A549 (cell line): ENCODE measurements at regions not wholly inside any gene's neighbourhood (a gene's known extent, or its start where the extent isn't known, plus 50 kb on each side); places are given as distances from the start of the nearest gene placed in this dataset.

Experiments used
- CEBPB ChIP-seq, 2 experiments: fragments of >200 bp in 1 of 2; sonication (Bioruptor Twin) in 1 of 2; formaldehyde crosslinking in 1 of 2; IDR thresholded peaks; 2 replicates each; pipeline ENCODE4 v1.6.1; 2012 to 2016
- CHD2 ChIP-seq: fragments of 150-350 bp; IDR thresholded peaks from 2 replicates; pipeline ENCODE4 v1.6.1; 2014; ENCODE audit warnings: low read length; ENCODE audit not compliant: partially characterized antibody
- EP300 ChIP-seq, 2 experiments: fragments of >200 bp; sonication (Bioruptor Twin); formaldehyde crosslinking; IDR thresholded peaks; 2 replicates in 1 of 2; 3 replicates in 1 of 2; pipeline ENCODE4 v1.6.1; 2016 to 2017
- ESRRA ChIP-seq: fragments of 150-350 bp; IDR thresholded peaks from 2 replicates; pipeline ENCODE4 v1.6.1; 2014; ENCODE audit warnings: mild to moderate bottlenecking, low read length, borderline replicate concordance
- GATA3 ChIP-seq: IDR thresholded peaks from 2 replicates; pipeline ENCODE4 v1.6.1; 2012; ENCODE audit warnings: borderline replicate concordance
- HDAC2 ChIP-seq: fragments of 200-600 bp; sonication (generic); IDR thresholded peaks from 2 replicates; pipeline ENCODE4 v1.6.1; 2016
- MYC ChIP-seq: IDR thresholded peaks from 2 replicates; pipeline ENCODE4 v1.6.1; 2012; ENCODE audit warnings: mild to moderate bottlenecking, inconsistent platforms, low read length, improper control_type of control experiment, borderline replicate concordance
- POLR2A ChIP-seq: IDR thresholded peaks from 2 replicates; pipeline ENCODE4 v1.6.1; 2012; ENCODE audit warnings: mild to moderate bottlenecking, low read length
- RARB ChIP-seq: fragments of 250-450 bp; sonication (Bioruptor Pico); IDR thresholded peaks from 2 replicates; pipeline ENCODE4 v1.8.0; 2021; ENCODE audit warnings: mild to moderate bottlenecking, moderate library complexity
- RCOR1 ChIP-seq: fragments of 150-350 bp; IDR thresholded peaks from 2 replicates; pipeline ENCODE4 v1.6.1; 2014; ENCODE audit warnings: antibody characterized with exemption, low read length, low read depth
- SMC3 ChIP-seq: fragments of >200 bp; sonication (Bioruptor Twin); formaldehyde crosslinking; IDR thresholded peaks from 3 replicates; pipeline ENCODE4 v1.6.1; 2018; ENCODE audit warnings: inconsistent platforms
- TF ChIP-seq, protein P1 (sequence below): fragments of >200 bp; sonication (Bioruptor Twin); formaldehyde crosslinking; IDR thresholded peaks from 3 replicates; pipeline ENCODE4 v1.5.1; 2016
- TF ChIP-seq, protein P2 (sequence below): fragments of >200 bp; sonication (Bioruptor Twin); formaldehyde crosslinking; IDR thresholded peaks from 3 replicates; pipeline ENCODE4 v1.6.1; 2016
- TF ChIP-seq, protein P3 (sequence below): IDR thresholded peaks from 2 replicates; pipeline ENCODE4 v1.6.1; 2012

DNA sequence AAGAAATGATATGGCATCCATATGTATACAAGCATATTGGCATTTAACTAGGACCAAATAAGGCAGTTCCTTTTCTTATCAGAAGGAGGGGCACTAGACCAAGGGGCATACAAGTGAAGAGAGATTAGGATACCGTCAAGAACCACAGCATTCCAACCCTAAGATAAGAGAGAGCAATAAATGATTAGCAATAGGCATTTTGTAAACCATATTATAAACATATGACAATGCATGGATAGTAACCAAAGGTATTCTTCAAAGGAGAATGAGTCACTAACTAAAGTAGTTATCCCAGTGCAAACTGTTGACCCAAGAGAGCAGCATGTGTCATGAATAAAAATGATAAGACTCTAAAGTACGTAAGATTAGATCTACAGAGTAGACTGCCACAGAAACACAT lies 500.9 kb upstream of the HTR2A start:
- no peak for TF ChIP-seq HDAC2
- TF ChIP-seq, protein P1, sequence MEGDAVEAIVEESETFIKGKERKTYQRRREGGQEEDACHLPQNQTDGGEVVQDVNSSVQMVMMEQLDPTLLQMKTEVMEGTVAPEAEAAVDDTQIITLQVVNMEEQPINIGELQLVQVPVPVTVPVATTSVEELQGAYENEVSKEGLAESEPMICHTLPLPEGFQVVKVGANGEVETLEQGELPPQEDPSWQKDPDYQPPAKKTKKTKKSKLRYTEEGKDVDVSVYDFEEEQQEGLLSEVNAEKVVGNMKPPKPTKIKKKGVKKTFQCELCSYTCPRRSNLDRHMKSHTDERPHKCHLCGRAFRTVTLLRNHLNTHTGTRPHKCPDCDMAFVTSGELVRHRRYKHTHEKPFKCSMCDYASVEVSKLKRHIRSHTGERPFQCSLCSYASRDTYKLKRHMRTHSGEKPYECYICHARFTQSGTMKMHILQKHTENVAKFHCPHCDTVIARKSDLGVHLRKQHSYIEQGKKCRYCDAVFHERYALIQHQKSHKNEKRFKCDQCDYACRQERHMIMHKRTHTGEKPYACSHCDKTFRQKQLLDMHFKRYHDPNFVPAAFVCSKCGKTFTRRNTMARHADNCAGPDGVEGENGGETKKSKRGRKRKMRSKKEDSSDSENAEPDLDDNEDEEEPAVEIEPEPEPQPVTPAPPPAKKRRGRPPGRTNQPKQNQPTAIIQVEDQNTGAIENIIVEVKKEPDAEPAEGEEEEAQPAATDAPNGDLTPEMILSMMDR, result no peak
- TF ChIP-seq, protein P2, sequence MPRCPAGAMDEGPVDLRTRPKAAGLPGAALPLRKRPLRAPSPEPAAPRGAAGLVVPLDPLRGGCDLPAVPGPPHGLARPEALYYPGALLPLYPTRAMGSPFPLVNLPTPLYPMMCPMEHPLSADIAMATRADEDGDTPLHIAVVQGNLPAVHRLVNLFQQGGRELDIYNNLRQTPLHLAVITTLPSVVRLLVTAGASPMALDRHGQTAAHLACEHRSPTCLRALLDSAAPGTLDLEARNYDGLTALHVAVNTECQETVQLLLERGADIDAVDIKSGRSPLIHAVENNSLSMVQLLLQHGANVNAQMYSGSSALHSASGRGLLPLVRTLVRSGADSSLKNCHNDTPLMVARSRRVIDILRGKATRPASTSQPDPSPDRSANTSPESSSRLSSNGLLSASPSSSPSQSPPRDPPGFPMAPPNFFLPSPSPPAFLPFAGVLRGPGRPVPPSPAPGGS, result no peak
- TF ChIP-seq CEBPB (IDR thresholded peaks at IDR 0.05), result no peak
- TF ChIP-seq POLR2A, result no peak
- TF ChIP-seq RARB (CRISPR knock-in tag), result no peak
- no peak for TF ChIP-seq SMC3
- no peak for TF ChIP-seq RCOR1
- no peak for TF ChIP-seq ESRRA
- TF ChIP-seq, protein P3, sequence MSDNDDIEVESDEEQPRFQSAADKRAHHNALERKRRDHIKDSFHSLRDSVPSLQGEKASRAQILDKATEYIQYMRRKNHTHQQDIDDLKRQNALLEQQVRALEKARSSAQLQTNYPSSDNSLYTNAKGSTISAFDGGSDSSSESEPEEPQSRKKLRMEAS, result no peak
- TF ChIP-seq GATA3, result no peak
- no peak for TF ChIP-seq EP300 (IDR thresholded peaks at IDR 0.05)
- TF ChIP-seq CHD2, result no peak
- no peak for TF ChIP-seq MYC
